ENCODE measurements at regions not wholly inside any gene's neighbourhood (a gene's known extent, or its start where the extent isn't known, plus 50 kb on each side); places are given as distances from the start of the nearest gene placed in this dataset.

- DNase-seq = no peak
Observed at GRCh38 chr2:11104794-11105660, 50.2 kb upstream of the SLC66A3 start.

Measured in CD4-positive, alpha-beta T cell treated with Interferon gamma for 1 hour (primary cell).